T-helper 1 cell treated with Interleukin-12 subunit alpha and Interleukin-12 subunit beta and Interleukin-4 antibody, amounts not matched to agents 30 ng/mL and 1 ng/mL, for 36 hours (primary cell): ENCODE measurements at regions not wholly inside any gene's neighbourhood (a gene's known extent, or its start where the extent isn't known, plus 50 kb on each side); places are given as distances from the start of the nearest gene placed in this dataset.

Experiments
- intact Hi-C: fragments of 100-400 bp; cut with micrococcal nuclease; formaldehyde crosslinking; loops from one replicate; pipeline ENCODE4 v1.15.1; 2024

GRCh38 chr11:98090861-98091505 lies 929.8 kb upstream of the CNTN5 start:
- intact Hi-C loops, result no loop called here

GRCh38 chr11:98099371-98099770 lies 921.4 kb upstream of the CNTN5 start:
- intact Hi-C loops, result no loop called here

GRCh38 chr11:98100689-98101088 lies 920.1 kb upstream of the CNTN5 start:
- intact Hi-C loops, result no loop called here

GRCh38 chr11:98101329-98101728 lies 919.4 kb upstream of the CNTN5 start:
- intact Hi-C loops, result no loop called here

GRCh38 chr11:98104249-98104648 lies 916.5 kb upstream of the CNTN5 start:
- intact Hi-C loops, result no loop called here

- intact Hi-C loops, result no loop called here
Observed at GRCh38 chr11:98107736-98108135, 913.0 kb upstream of the CNTN5 start.

- intact Hi-C loops, result no loop called here
Observed at GRCh38 chr11:98110030-98110429, 910.7 kb upstream of the CNTN5 start.

GRCh38 chr11:98115873-98116272 lies 904.9 kb upstream of the CNTN5 start:
- intact Hi-C loops, result no loop called here

GRCh38 chr11:98130117-98130625 lies 890.6 kb upstream of the CNTN5 start:
- intact Hi-C loops, result no loop called here

- intact Hi-C loops, result no loop called here
Observed at GRCh38 chr11:98136357-98136756, 884.4 kb upstream of the CNTN5 start.

GRCh38 chr11:98137437-98137836 lies 883.3 kb upstream of the CNTN5 start:
- intact Hi-C loops, result no loop called here

- intact Hi-C loops, result no loop called here
Observed at GRCh38 chr11:98143661-98144060, 877.1 kb upstream of the CNTN5 start.

- intact Hi-C loops, result no loop called here
Observed at GRCh38 chr11:98153752-98154151, 867.0 kb upstream of the CNTN5 start.

GRCh38 chr11:98155696-98156095 lies 865.1 kb upstream of the CNTN5 start:
- intact Hi-C loops, result no loop called here

GRCh38 chr11:98177925-98178324 lies 842.8 kb upstream of the CNTN5 start:
- intact Hi-C loops, result no loop called here

GRCh38 chr11:98180511-98180910 lies 840.2 kb upstream of the CNTN5 start:
- intact Hi-C loops, result no loop called here

GRCh38 chr11:98180921-98181320 lies 839.8 kb upstream of the CNTN5 start:
- intact Hi-C loops, result no loop called here

GRCh38 chr11:98183034-98183433 lies 837.7 kb upstream of the CNTN5 start:
- intact Hi-C loops, result no loop called here

- intact Hi-C loops, result no loop called here
Observed at GRCh38 chr11:98185245-98185644, 835.5 kb upstream of the CNTN5 start.

GRCh38 chr11:98194611-98195010 lies 826.1 kb upstream of the CNTN5 start:
- intact Hi-C loops, result no loop called here

GRCh38 chr11:98195300-98195699 lies 825.4 kb upstream of the CNTN5 start:
- intact Hi-C loops, result no loop called here

- intact Hi-C loops, result no loop called here
Observed at GRCh38 chr11:98207086-98207485, 813.7 kb upstream of the CNTN5 start.

GRCh38 chr11:98227278-98227677 lies 793.5 kb upstream of the CNTN5 start:
- intact Hi-C loops, result no loop called here

GRCh38 chr11:98230678-98231077 lies 790.1 kb upstream of the CNTN5 start:
- intact Hi-C loops, result no loop called here
